Endothelial cell of umbilical vein (primary cell): ENCODE measurements at regions not wholly inside any gene's neighbourhood (a gene's known extent, or its start where the extent isn't known, plus 50 kb on each side); places are given as distances from the start of the nearest gene placed in this dataset.

Experiments used
- BruUV-seq: library from RNA; stranded (reverse); fragments of 400-500 nt; replicated peaks from 2 replicates; lab custom pipeline; 2021; lab: Mats Ljungman, UMichigan
- CTCF ChIA-PET: fragments of 300-600, 350-600 bp; sonication (Branson Sonifier 250); formaldehyde crosslinking; loops from one replicate; lab custom pipeline; 2021; ENCODE audit warnings: antibody characterized with exemption, inconsistent platforms; lab: Charles Lee
- POLR2A ChIA-PET: fragments of 300-600, 350-600 bp; sonication (Branson Sonifier 250); formaldehyde crosslinking; loops from one replicate; lab custom pipeline; 2021; ENCODE audit warnings: antibody characterized with exemption, inconsistent platforms; lab: Charles Lee
- DNase-seq: peaks from one replicate; pipeline ENCODE4 v3.0.0-alpha.2; 2011; ENCODE audit warnings: low read depth, low spot score
- FAIRE-seq: peaks from 2 replicates; lab custom pipeline; 2011; peaks lifted over from hg19 to GRCh38; lab: Jason Lieb, UNC
- H2AFZ ChIP-seq: 2 replicates; pipeline ENCODE4 v1.6.0; 2012; ENCODE audit warnings: low read depth, low read length, control low read depth, inconsistent platforms
- H3K27ac ChIP-seq: 2 replicates; pipeline ENCODE4 v1.5.1; 2011; ENCODE audit warnings: low read depth, mild to moderate bottlenecking, control low read depth, low read length, moderate library complexity; ENCODE audit not compliant: insufficient read depth
- H3K27me3 ChIP-seq, 2 experiments: 2 replicates each; pipeline versions ENCODE4 v1.6.0 to v1.6.1; 2011; ENCODE audit warnings: low read length in 2 of 2, mixed read lengths in 1 of 2; ENCODE audit not compliant: control insufficient read depth in 2 of 2, insufficient read depth in 2 of 2
- H3K36me3 ChIP-seq, 2 experiments: 2 replicates in 1 of 2; 3 replicates in 1 of 2; pipeline ENCODE4 v1.5.1; 2011; ENCODE audit warnings: low read length in 2 of 2, mild to moderate bottlenecking in 1 of 2, moderate library complexity in 1 of 2; ENCODE audit not compliant: control insufficient read depth in 2 of 2, insufficient read depth in 2 of 2; ENCODE audit errors: extremely low read depth in 1 of 2
- H3K4me1 ChIP-seq: 3 replicates; pipeline ENCODE4 v1.5.1; 2011; ENCODE audit warnings: mild to moderate bottlenecking, low read length; ENCODE audit not compliant: control insufficient read depth, insufficient read depth; ENCODE audit errors: extremely low read depth
- H3K4me2 ChIP-seq: 2 replicates; pipeline ENCODE4 v1.6.1; 2011; ENCODE audit warnings: low read length, control low read depth, mixed read lengths; ENCODE audit not compliant: insufficient read depth
- H3K4me3 ChIP-seq, 3 experiments: fragments of 200-600 bp in 1 of 3; sonication (generic), shearing (Covaris generic) in 1 of 3; replicated peaks in 1 of 3; 2 replicates each; pipeline ENCODE4 v1.5.1; 2011 to 2016; ENCODE audit warnings: control low read depth in 3 of 3, low read length in 3 of 3, mild to moderate bottlenecking in 2 of 3, inconsistent platforms in 1 of 3, low read depth in 1 of 3, moderate library complexity in 1 of 3; ENCODE audit not compliant: insufficient read depth in 1 of 3
- H3K79me2 ChIP-seq: 2 replicates; pipeline ENCODE4 v1.6.0; 2012; ENCODE audit warnings: low read length, inconsistent platforms; ENCODE audit not compliant: control insufficient read depth, insufficient read depth
- H3K9ac ChIP-seq: replicated peaks from 2 replicates; pipeline ENCODE3; 2011; ENCODE audit warnings: low read length, control low read depth; ENCODE audit not compliant: insufficient read depth; ENCODE audit errors: extremely low read depth
- H3K9me1 ChIP-seq: replicated peaks from 3 replicates; pipeline ENCODE4 v1.6.0; 2011; ENCODE audit warnings: mild to moderate bottlenecking, low read length; ENCODE audit not compliant: control insufficient read depth, insufficient read depth; ENCODE audit errors: extremely low read depth
- H3K9me3 ChIP-seq: replicated peaks from 2 replicates; pipeline ENCODE4 v1.5.1; 2012; ENCODE audit warnings: low read length, inconsistent platforms; ENCODE audit not compliant: control insufficient read depth, insufficient read depth
- H4K20me1 ChIP-seq: replicated peaks from 2 replicates; pipeline ENCODE3; 2011; ENCODE audit warnings: mild to moderate bottlenecking, low read length; ENCODE audit not compliant: control insufficient read depth, insufficient read depth; ENCODE audit errors: extremely low read depth
- EZH2 ChIP-seq: IDR thresholded peaks from 2 replicates; pipeline ENCODE4 v1.6.1; 2012; ENCODE audit warnings: borderline replicate concordance, low read depth, mild to moderate bottlenecking, moderate library complexity, low read length, inconsistent platforms; ENCODE audit not compliant: severe bottlenecking
- FOS ChIP-seq: IDR thresholded peaks from 2 replicates; pipeline ENCODE4 v1.6.1; 2011; ENCODE audit warnings: mild to moderate bottlenecking, low read length, moderate library complexity, borderline replicate concordance; ENCODE audit not compliant: insufficient read depth
- GATA2 ChIP-seq: IDR thresholded peaks from 2 replicates; pipeline ENCODE4 v1.7.0; 2011; ENCODE audit warnings: low read depth, mild to moderate bottlenecking, moderate library complexity, mixed read lengths, low read length; ENCODE audit not compliant: insufficient read length, insufficient read depth
- JUN ChIP-seq: IDR thresholded peaks from 2 replicates; pipeline ENCODE4 v1.6.1; 2011; ENCODE audit warnings: borderline replicate concordance, low read depth; ENCODE audit not compliant: insufficient read length, insufficient read depth
- MYC ChIP-seq: IDR thresholded peaks from one replicate; pipeline ENCODE4 v1.6.1; 2011; ENCODE audit warnings: mild to moderate bottlenecking, low read depth, low read length
- POLR2A ChIP-seq: IDR thresholded peaks from 2 replicates; pipeline ENCODE4 v1.6.1; 2012; ENCODE audit warnings: low read depth, mild to moderate bottlenecking, control low read depth, low read length
- POLR2AphosphoS5 ChIP-seq: IDR thresholded peaks from 2 replicates; pipeline ENCODE4 v1.6.1; 2012; ENCODE audit warnings: low read depth, mild to moderate bottlenecking, control low read depth, low read length, moderate library complexity; ENCODE audit not compliant: insufficient read depth
- dilution Hi-C: fragments of 300-500 bp; cut with MboI; formaldehyde crosslinking; loops from one replicate; pipeline ENCODE4 v1.15.0; 2019; ENCODE audit warnings: low sequenced_read_pairs; ENCODE audit not compliant: extremely low pct_ligation_motif_present
- intact Hi-C: fragments of 100-400 bp; cut with micrococcal nuclease; formaldehyde crosslinking; loops from one replicate; pipeline ENCODE4 v1.10.0; 2022
- TF ChIP-seq, protein P1 (sequence below), 2 donors: IDR thresholded peaks; 1 replicate in 1 of 2; 2 replicates in 1 of 2; pipeline ENCODE4 v1.5.1; 2011; ENCODE audit warnings: low read length in 2 of 2, mild to moderate bottlenecking in 2 of 2, moderate library complexity in 2 of 2, control low read depth in 1 of 2, inconsistent platforms in 1 of 2, low read depth in 1 of 2; ENCODE audit not compliant: insufficient read depth in 1 of 2; ENCODE audit errors: extremely low read depth in 1 of 2
- TF ChIP-seq, protein P2 (sequence below): IDR thresholded peaks from 2 replicates; pipeline ENCODE4 v1.6.1; 2011; ENCODE audit not compliant: insufficient read depth, insufficient read length

DNA sequence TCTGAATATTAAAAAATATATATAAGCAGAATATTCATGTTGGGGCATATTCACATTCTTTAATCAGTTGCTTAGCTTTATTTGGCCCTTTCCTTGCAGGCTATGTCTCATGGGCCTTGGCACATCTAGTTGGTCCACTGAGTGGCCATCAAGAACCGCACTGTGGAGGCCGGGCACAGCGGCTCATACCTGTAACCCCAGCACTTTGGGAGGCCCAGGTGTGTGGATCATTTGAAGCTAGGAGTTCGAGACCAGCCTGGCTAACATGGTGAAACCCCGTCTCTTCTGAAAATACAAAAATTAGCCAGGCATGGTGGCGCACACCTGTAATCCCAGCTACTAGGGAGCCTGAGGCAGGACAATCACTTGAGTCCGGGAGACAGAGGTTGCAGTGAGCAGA lies 127.6 kb upstream of the TANK start:
- no peak overlapping the region for H3K4me3 ChIP-seq
- H3K9me3 ChIP-seq = no peaks in the 10 kb centered on the region
- no peak overlapping the region for H3K9ac ChIP-seq
- H3K36me3 ChIP-seq = no peaks in the 10 kb centered on the region
- H4K20me1 ChIP-seq = no peaks in the 10 kb centered on the region
- dilution Hi-C loops = no loop called here
- POLR2A ChIA-PET = no interaction called here
- H3K4me2 ChIP-seq = no peak overlapping the region
- BruUV-seq = no TSS peak
- no peaks in the 10 kb centered on the region for H3K9me1 ChIP-seq
- intact Hi-C loops = no loop called here
- H3K27ac ChIP-seq = no peak overlapping the region
- H3K4me1 ChIP-seq = no peaks in the 10 kb centered on the region
- TF ChIP-seq MYC = no peak
- no peak for TF ChIP-seq POLR2A
- no peak for TF ChIP-seq GATA2
- no peak for TF ChIP-seq JUN
- TF ChIP-seq POLR2AphosphoS5 = no peak
- TF ChIP-seq, protein P1, sequence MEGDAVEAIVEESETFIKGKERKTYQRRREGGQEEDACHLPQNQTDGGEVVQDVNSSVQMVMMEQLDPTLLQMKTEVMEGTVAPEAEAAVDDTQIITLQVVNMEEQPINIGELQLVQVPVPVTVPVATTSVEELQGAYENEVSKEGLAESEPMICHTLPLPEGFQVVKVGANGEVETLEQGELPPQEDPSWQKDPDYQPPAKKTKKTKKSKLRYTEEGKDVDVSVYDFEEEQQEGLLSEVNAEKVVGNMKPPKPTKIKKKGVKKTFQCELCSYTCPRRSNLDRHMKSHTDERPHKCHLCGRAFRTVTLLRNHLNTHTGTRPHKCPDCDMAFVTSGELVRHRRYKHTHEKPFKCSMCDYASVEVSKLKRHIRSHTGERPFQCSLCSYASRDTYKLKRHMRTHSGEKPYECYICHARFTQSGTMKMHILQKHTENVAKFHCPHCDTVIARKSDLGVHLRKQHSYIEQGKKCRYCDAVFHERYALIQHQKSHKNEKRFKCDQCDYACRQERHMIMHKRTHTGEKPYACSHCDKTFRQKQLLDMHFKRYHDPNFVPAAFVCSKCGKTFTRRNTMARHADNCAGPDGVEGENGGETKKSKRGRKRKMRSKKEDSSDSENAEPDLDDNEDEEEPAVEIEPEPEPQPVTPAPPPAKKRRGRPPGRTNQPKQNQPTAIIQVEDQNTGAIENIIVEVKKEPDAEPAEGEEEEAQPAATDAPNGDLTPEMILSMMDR (IDR thresholded peaks at IDR 0.05; ENCODE audit: extremely low read depth in 1 of 2, insufficient read depth in 1 of 2, low read depth in 1 of 2, low read length in 2 of 2) = no peak
- TF ChIP-seq EZH2 = no peak
- TF ChIP-seq, protein P2, sequence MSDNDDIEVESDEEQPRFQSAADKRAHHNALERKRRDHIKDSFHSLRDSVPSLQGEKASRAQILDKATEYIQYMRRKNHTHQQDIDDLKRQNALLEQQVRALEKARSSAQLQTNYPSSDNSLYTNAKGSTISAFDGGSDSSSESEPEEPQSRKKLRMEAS = no peak
- no peak for TF ChIP-seq FOS
- CTCF ChIA-PET = interaction anchor here (1.0 to 2.0 kb wide), 2 partner anchors 28 to 31 kb away, joined by 4 to 9 read pairs; no protein-coding TSS in a partner anchor
- H2AFZ ChIP-seq = no peak overlapping the region
- DNase-seq (no peak), FAIRE-seq (no peak)
- peaks cover 2 to 6% of the 10 kb centered on the region in 2 experiments for H3K27me3 ChIP-seq
- no peaks in the 10 kb centered on the region for H3K79me2 ChIP-seq
